Upper lobe of right lung (tissue), 1 donor: ENCODE measurements at regions not wholly inside any gene's neighbourhood (a gene's known extent, or its start where the extent isn't known, plus 50 kb on each side); places are given as distances from the start of the nearest gene placed in this dataset.

Source experiments
- ATAC-seq: fragments of 200-7000 bp; cut with Tn5 transposase; one replicate; pipeline ENCODE4 v1.9.1; 2020; ENCODE audit warnings: mild to moderate bottlenecking, moderate library complexity
- DNase-seq: peaks from one replicate; pipeline ENCODE4 v3.0.0-alpha.2; 2020
- H3K27ac ChIP-seq: fragments of 200-600 bp; one replicate; pipeline ENCODE4 v1.8.0; 2022
- H3K27me3 ChIP-seq: fragments of 200-600 bp; one replicate; pipeline ENCODE4 v1.8.0; 2022; ENCODE audit warnings: mild to moderate bottlenecking
- H3K36me3 ChIP-seq: fragments of 200-600 bp; one replicate; pipeline ENCODE4 v1.8.0; 2022
- H3K4me1 ChIP-seq: fragments of 200-600 bp; one replicate; pipeline ENCODE4 v1.8.0; 2022
- H3K4me3 ChIP-seq: fragments of 200-600 bp; one replicate; pipeline ENCODE4 v1.8.0; 2022; ENCODE audit warnings: mild to moderate bottlenecking
- H3K9me3 ChIP-seq: fragments of 200-600 bp; one replicate; pipeline ENCODE4 v1.8.0; 2022
- CTCF ChIP-seq: fragments of 200-600 bp; IDR thresholded peaks from one replicate; pipeline ENCODE4 v1.8.0; 2022; ENCODE audit warnings: antibody characterized with exemption
- intact Hi-C: fragments of 100-400 bp; cut with DNase I; formaldehyde crosslinking; loops from one replicate; pipeline ENCODE4 v1.11.0; 2022
- donor health status: DM: no; HTN: yes; CAD: no; lungs with severe emphysema.

GRCh38 chr20:61046721-61047351, 205.2 kb upstream of the CDH4 start:
- no peaks in the 10 kb centered on the region for H3K27me3 ChIP-seq
- H3K36me3 ChIP-seq, result no peaks in the 10 kb centered on the region
- no peak overlapping the region for H3K4me3 ChIP-seq
- no peaks in the 10 kb centered on the region for H3K9me3 ChIP-seq
- H3K4me1 ChIP-seq, result no peaks in the 10 kb centered on the region
- H3K27ac ChIP-seq, result no peak overlapping the region
- no peak for ATAC-seq
- no peak for DNase-seq
- no peak for TF ChIP-seq CTCF
- intact Hi-C loops, result no loop called here

- H3K27ac ChIP-seq, result no peak overlapping the region
- DNase-seq, result no peak
- H3K4me1 ChIP-seq, result no peaks in the 10 kb centered on the region
- no peak for ATAC-seq
- H3K4me3 ChIP-seq, result no peak overlapping the region
- no peaks in the 10 kb centered on the region for H3K36me3 ChIP-seq
- H3K9me3 ChIP-seq, result no peaks in the 10 kb centered on the region
- intact Hi-C loops, result no loop called here
- H3K27me3 ChIP-seq, result no peaks in the 10 kb centered on the region
- no peak for TF ChIP-seq CTCF
These were observed 204.5 kb upstream of the CDH4 start for GRCh38 chr20:61047515-61047914.

- intact Hi-C loops, result no loop called here
- ATAC-seq, result no peak
These were observed 203.8 kb upstream of the CDH4 start for GRCh38 chr20:61048302-61048701.

GRCh38 chr20:61049684-61050083, 202.4 kb upstream of the CDH4 start:
- Histone ChIP-seq H3K27ac (no peak overlapping the region), H3K4me3 (no peak overlapping the region), H3K36me3 (no peaks in the 10 kb centered on the region), H3K9me3 (no peaks in the 10 kb centered on the region), H3K4me1 (no peaks in the 10 kb centered on the region), H3K27me3 (no peaks in the 10 kb centered on the region)
- DNase-seq, result no peak
- no peak for TF ChIP-seq CTCF
- ATAC-seq, result no peak
- intact Hi-C loops, result no loop called here

More at GRCh38 chr20:61048302-61048701, 203.8 kb upstream of the CDH4 start:
- Histone ChIP-seq H3K4me1 (no peaks in the 10 kb centered on the region), H3K27ac (no peak overlapping the region), H3K27me3 (no peaks in the 10 kb centered on the region), H3K36me3 (no peaks in the 10 kb centered on the region), H3K4me3 (no peak overlapping the region), H3K9me3 (no peaks in the 10 kb centered on the region)
- no peak for DNase-seq
- no peak for TF ChIP-seq CTCF

GRCh38 chr20:61050336-61050890, 201.6 kb upstream of the CDH4 start:
- DNase-seq (no peak), ATAC-seq (no peak)
- Histone ChIP-seq H3K4me1 (no peaks in the 10 kb centered on the region), H3K36me3 (no peaks in the 10 kb centered on the region), H3K9me3 (no peaks in the 10 kb centered on the region), H3K4me3 (no peak overlapping the region), H3K27ac (no peak overlapping the region), H3K27me3 (no peaks in the 10 kb centered on the region)
- intact Hi-C loops, result no loop called here
- no peak for TF ChIP-seq CTCF
